ELR (cell line): ENCODE measurements at regions not wholly inside any gene's neighbourhood (a gene's known extent, or its start where the extent isn't known, plus 50 kb on each side); places are given as distances from the start of the nearest gene placed in this dataset.

Experiments used
- DNase-seq: peaks from one replicate; pipeline ENCODE4 v3.0.0-alpha.2; 2015; ENCODE audit warnings: low read depth

- no peak for DNase-seq
These were observed 159.3 kb downstream of the CYRIA start for GRCh38 chr2:16506366-16506765.

GRCh38 chr2:16496426-16497388 is 168.9 kb downstream of the CYRIA start:
- no peak for DNase-seq

GRCh38 chr2:16495509-16496208 is 170.0 kb downstream of the CYRIA start:
- DNase-seq: no peak

- no peak for DNase-seq
These were observed 170.7 kb downstream of the CYRIA start for GRCh38 chr2:16494836-16495508.

- DNase-seq: no peak
These were observed 171.8 kb downstream of the CYRIA start for GRCh38 chr2:16493788-16494187.

DNA sequence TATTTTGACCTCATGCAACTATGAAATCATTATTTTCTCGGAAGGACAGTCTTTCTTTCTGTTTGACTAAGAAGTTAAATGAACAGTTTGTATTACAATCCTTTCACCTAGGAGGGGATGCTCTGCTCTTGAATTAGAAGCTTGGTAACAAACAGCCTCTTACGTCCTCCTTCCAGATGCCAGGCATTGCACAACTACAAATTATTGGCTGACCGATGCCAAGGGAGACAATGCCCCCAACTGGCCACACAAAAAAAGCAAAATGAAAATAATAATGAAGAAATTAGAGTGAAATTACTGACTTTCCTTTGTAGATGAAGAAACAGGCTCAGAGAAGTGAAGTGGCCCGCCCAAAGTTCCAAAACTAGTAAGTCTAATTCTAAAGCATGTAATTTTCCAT is 177.9 kb downstream of the CYRIA start:
- no peak for DNase-seq

DNA sequence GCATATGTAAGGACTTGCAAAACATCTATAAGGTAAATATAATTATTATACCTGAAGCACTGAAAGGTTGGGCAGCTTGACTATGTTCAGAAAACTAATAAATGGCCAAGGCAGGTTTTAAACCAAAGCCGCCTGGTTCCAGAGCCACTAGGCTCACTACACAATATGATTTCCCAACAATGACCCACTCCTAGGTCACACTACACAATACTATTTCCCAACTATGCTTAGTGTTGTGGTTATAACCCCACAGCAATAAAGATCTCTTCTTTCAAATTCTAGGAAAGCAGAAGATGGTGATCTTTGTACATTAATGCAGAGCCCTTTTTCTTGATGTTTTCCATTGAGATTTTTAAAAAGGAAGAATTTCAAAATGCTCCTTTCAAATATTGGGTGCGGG is 180.4 kb downstream of the CYRIA start:
- DNase-seq: no peak

DNA sequence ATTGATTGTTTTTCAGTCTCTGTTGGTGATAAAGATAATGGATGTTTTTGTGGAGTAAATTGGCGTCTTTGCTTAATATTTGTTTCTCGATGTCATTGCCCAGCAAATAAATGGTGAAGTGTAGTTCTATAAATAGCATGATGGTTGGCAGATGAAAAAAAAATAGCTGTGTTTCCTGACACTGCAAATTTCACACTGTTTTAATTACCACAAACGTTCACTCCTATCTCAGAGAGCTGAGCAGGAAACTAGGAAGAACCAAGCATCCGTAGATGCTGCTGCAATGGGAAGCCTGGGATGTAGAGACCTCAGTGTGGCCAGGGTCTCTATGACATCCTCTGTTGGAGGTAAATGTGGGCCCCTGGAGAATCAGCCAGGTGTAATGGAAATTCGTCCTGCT is 183.2 kb downstream of the CYRIA start:
- no peak for DNase-seq

DNA sequence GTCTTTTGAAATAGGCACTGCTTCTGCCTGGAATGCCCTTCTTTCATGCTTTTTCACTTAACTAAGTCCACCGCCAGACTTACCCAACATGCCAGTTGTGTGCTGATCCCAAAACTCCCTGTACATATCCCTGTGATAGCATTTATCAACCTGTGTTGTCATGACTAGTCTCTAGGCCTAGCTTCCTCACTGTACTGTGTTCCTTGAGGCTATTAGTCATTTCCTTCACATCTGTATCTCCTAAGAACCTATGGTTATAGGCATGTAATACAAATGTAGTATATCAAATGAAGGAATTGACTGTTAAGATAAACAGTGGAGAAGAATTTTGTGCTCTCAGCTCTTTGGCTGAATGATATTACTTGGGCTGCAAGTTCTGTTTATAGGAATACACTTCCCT is 184.3 kb downstream of the CYRIA start:
- no peak for DNase-seq

DNA sequence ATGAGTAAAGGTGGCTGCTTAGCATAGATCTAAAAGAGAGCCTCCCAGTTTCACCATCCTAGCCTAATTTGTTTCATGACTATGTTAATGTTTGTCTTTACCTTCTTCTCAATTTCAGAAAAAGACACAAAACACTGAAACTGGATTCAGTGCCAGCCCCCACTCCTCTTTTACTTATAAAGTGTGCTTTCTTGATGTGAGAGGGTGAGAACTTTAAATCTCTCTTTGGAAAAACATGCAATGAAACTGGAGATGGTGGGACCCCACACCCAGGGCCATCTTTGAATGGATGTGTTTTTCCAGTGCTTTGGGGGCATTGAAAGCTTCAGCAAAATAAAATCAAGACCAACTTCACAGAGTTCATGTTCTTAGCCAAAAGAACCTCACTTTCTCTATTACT is 185.9 kb downstream of the CYRIA start:
- DNase-seq: no peak

DNA sequence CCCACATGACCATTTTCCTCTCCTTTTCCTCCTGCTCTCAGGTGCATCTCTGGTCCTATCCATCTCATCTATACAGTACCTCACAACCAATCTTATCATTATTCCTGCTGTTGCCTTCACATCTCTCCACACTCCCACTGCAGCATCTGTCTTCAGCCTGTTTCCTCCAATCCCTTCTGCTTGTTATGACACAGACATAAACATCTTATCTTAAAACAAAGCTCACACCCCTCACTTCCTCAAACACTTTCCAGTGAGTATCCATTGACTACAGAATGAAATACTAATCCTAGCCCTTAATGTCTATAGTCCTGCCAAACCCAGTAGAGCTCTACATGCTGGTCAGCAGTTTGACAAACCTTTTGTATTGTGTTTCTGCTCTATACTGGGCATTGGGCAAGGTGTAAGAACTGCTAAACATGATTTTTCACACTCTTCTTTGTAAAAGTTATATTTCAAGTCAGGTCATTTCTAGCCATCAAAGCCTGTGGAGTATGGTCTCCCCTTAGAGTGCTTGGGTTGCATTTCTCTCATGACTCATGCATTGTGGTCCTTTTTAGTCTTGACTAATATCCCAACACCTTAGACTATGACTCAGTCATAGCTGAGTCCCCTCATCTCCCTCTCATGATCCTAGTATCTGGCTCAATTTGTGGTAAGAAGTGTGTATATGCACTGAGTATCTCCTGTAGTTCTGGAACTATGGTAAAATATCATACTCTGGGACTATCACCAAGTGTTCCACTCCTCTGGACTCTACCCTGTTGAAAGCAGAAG is 187.0 kb downstream of the CYRIA start:
- DNase-seq: no peak

- DNase-seq: no peak
These were observed 188.0 kb downstream of the CYRIA start for GRCh38 chr2:16477648-16478047.

DNA sequence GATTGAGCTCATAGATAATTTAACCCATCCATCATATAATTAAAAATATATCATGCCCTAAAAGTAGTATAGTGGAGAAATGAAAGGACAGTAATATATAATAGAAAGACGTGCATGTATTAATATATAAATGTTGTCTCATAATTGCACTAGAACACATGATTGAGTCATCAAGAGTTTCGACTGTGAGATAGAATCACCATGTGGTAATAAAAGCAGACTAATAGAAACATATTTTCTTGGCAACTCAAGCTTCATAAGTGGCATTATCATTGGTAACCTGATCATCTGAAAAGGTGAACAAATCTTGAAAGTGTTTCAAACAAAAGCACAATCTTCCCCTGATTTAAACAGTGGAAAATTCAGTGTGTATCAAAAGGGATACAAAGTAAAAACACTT is 188.8 kb downstream of the CYRIA start:
- DNase-seq: no peak

DNA sequence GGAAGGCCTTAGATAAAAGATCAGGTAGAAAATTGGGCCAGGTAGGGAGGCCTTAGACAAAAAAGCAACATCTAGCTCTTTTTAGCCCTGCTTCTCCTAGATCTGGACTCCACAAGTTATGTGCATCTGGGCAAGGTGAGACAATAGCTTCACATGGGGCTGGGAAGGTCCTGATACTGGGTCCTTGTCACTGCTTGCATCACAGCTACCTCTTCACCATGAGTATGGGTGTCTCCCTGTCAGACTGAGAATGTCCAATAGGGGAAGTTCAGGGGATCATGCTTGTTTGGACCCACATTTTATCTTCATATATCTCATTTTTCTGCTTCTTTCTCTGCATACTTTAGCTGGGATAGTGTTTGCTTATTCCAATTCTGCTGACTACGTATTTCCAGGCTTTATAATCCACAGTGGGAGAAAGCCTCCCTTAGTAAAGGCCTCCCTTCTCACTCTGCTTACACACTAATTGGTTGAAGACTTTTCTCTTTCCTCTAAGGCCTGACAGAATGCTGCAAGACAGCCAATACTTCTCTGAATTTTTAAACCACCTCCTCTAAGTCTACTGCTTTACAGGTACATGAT is 189.6 kb downstream of the CYRIA start:
- no peak for DNase-seq

DNA sequence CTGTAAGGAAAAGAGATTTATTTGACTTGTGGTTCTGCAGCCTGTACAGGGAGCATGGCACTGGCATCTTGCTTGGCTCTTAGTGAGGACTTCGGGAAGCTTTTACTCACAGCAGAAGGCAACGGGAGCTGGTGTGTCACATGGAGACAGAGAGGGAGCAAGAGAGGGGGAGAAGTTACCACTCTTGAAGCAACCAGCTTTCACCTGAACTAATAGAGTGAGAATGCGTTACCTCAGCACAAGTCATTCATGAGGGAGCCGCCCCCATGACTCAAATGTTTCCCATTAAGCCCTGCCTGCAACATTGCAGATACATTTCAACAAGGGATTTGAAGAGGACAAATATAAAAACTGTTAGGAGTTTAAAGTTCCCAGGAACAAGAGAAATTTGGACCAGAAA is 190.0 kb downstream of the CYRIA start:
- no peak for DNase-seq

- DNase-seq: no peak
These were observed 192.1 kb downstream of the CYRIA start for GRCh38 chr2:16473575-16473974.

GRCh38 chr2:16470936-16471490 is 194.6 kb downstream of the CYRIA start:
- no peak for DNase-seq

DNA sequence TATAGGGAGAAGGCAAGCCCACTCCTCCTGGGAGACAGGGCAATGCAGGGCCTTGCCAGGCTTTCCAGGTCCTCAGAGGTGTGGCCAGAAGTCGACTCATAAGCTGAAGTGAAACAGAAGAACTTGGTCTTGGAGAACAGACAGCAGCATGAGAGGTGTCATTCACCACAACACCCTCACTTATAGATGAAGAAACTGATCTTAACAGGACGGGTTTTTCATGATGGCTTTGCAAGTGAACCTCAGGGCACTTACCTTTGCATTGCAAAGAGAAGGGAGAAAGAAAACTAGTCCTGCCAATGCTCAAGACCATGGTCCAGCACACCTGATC is 198.8 kb downstream of the CYRIA start:
- DNase-seq: no peak

- no peak for DNase-seq
These were observed 199.4 kb downstream of the CYRIA start for GRCh38 chr2:16466133-16466820.

DNA sequence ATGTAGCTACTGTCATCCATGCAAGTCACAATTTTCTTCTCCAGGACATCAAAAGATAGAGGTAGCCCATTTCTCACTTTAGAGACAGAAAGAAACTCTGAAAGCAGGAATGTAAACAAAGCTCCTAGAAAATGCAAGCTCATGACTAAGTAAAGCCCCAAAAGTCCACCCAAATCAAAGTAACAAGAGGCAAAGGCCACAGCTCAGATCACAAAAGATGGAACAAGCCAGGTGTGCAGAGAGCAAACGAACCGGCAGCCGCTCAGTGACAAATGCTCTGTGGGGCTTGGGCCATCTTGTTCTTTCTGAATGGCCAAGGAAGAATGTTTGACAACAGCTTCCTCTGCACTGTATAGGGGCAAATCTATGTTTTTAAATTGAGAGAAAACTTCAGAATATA is 201.0 kb downstream of the CYRIA start:
- DNase-seq: no peak

- no peak for DNase-seq
These were observed 202.7 kb downstream of the CYRIA start for GRCh38 chr2:16462958-16463357.
